ENCODE measurements at regions not wholly inside any gene's neighbourhood (a gene's known extent, or its start where the extent isn't known, plus 50 kb on each side); places are given as distances from the start of the nearest gene placed in this dataset.

- TF ChIP-seq CTCF (conservative IDR thresholded peaks at IDR 0.05; ENCODE audit: low read depth, low read length) = no peak
- TF ChIP-seq EZH2 (IDR thresholded peaks at IDR 0.05; ENCODE audit: borderline replicate concordance, low read depth, low read length, poor library complexity, severe bottlenecking) = no peak
These were observed 490.7 kb upstream of the MEIS1 start for GRCh38 chr2:65944213-65944612.
